CD1c-positive myeloid dendritic cell (primary cell): ENCODE measurements at regions not wholly inside any gene's neighbourhood (a gene's known extent, or its start where the extent isn't known, plus 50 kb on each side); places are given as distances from the start of the nearest gene placed in this dataset.

Source experiments
- DNase-seq: peaks from one replicate; pipeline ENCODE4 v3.0.0-alpha.2; 2016; ENCODE audit errors: extremely low spot score

DNA sequence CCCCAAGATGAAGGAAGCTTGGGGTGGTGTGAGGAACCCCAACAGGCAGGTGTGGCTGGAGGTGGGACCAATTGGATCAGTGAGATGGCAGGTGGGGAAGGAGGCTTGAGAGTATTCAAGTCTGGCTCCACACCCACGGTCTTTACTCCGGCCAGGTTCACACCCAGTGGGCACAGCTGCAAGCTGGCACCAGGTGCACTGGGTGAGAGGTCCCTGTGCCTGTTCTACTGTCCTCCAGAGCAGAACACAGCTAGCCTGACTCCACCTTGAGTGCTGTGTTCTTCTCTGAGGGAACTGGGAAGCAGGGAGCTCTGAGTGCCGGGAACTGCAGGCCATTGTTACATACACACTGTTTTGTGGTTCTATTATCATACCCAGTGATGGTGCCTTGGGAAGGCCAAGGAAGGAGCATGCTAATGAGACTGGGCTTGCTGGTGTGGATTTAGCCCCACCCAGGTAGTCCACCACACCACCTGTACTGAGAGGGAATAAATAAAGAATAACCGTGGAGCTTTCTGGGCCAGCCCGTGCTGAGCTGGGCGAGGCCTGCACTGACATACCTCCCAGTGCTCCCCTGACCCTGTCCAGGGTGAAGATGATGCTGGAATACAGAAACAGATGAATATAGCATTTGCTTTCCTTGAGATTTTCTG, 93.4 kb downstream of the ABHD5 start:
- DNase-seq = no peak

DNA sequence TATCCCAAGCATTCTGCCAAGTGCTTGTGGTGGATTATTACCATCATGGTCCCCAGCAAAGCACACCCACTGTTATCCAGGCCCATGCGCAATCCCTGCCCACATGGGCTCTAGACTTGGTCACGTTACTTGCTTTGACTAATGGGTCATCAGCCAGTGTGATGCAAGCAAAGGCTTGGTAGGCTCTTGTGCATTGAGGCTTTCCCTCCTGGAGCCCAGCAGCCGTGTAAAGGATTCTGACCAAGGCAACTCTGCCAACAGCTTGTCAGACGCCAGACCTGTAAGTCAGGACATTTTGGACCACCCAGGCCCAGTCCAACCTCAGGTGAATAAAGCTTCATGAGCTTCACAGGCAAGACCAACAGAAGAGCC, 93.9 kb downstream of the ABHD5 start:
- DNase-seq = no peak

DNA sequence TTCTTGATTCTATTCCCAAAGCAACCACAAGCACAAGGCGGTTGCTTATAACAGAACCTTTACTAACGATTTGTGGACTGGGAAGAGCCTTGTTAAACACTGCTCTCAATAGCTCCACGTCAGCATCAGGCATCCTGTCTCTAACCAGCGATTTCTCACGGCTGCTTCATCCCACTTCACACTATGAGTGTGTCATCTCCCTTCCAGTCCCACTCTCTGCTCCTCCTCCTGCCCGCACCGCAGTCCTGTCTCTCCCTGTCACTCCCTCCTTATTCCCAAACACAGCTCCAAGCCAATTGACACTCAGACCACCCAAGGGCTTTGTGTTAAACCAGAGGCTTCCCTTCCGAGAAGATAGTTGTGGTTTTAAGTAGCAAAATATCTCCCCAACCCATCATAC, 94.8 kb downstream of the ABHD5 start:
- no peak for DNase-seq

DNA sequence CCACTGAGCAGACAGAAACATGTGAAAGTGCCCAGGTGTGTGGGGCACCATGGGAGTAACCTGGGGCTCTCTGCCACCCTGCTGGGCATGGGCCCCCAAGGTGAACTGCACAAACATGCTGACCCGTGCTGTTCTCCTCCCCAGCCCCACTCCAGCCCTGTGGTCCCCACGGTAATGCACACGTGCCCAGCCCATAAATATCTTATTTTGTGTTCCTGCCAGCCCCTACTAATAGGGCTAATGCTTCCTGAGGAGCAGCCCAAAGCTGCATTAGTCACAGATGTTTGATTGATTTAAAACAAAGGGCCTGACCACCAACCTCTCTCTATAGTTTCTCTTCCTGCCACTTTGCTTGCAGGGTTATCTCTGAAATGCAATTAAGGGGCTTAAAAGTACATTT, 95.4 kb downstream of the ABHD5 start:
- DNase-seq = no peak

DNA sequence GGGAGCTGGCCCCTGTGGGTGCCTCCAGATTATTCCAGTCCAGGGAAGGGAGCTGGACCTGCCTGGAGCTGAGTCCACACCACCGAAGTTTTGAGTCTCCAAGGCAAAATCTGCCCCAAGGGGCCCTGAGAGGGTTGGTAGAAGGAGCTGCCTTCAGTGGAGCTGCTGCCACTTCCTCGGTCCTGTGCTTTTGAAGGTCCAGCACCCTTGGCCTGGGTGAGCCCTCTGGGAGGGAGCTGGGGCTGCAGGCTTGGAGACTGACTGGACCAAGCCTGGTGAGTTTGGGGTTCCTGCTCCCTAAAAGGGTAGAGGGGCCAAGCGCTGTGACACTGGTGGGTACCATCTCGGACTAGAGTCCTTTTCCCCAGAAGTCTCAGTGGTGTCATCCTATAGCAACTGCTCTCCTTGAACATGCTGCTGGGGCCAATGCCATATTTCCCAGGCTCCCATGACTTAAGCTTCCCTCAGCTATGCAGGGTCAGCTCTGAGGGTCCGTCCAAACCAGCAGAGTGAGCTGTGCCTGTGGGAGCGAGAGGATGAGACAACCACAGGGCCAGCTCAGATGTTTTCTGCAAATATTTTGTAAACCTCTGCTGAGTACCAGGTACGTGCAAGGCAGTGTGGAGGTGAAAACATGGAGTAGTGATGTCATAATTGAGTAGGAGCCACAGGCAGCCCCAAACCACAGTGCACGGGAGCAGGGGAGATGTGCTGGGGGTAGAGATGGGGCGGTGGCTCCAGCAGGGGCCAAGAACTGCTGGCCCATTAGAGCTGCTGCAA, 96.0 kb downstream of the ABHD5 start:
- no peak for DNase-seq

DNA sequence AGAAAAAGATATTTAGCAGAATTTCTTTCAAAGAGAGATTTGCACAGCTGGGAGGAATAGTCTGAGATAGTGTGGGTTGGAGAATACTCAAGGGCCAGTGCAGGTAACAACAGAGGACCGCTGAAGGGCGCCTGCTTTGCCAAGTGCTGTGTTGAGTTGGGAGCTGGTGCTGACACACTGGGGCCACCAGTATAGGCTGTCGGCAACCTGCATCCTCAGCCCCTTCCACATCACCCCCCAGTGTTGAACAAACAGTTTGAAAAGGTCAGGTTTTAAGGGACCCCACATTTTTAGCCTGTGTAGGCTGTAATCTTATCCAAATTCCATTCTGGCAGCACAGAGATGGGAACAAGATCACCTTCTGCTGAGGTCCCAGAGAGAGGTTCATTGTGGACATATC, 96.6 kb downstream of the ABHD5 start:
- no peak for DNase-seq

DNA sequence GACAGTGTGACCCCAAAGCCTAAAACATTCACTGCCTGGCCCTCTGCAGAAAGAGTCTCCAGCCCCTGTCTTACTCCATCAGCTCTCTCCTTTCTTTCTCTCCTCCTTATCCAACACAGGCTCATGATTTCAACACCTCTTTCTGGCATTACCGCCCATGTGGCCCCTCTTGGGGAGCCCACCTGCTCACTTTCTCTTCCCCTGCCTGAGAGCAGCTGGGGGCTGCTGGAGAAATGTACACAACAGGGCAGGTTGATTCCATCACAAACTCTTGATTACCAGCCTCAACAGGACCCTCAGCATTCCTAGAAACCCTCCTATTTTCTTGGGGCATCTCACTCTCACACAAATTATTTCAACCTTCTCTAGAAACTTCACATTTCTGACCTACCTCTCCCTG, 98.3 kb downstream of the ABHD5 start:
- DNase-seq = no peak

DNA sequence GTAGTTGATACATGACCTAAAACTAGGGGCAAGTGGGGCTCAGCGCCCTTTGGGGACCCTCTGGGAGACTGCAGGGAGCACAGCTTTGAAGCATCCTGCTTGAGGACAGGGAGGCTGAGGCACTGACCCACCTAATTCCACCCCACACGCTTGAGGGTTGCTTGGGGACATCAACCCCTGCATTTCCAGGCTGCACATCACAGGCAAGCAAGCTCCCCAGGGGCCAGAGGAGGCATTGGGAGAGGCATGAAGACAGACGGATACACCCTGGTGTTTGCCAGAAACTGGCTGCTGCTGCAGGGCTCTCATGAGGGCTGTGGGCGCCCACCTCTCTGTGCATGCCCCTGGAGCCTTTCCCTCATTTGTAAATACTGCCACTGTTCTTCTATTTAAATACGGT, 99.3 kb downstream of the ABHD5 start:
- DNase-seq = no peak

DNA sequence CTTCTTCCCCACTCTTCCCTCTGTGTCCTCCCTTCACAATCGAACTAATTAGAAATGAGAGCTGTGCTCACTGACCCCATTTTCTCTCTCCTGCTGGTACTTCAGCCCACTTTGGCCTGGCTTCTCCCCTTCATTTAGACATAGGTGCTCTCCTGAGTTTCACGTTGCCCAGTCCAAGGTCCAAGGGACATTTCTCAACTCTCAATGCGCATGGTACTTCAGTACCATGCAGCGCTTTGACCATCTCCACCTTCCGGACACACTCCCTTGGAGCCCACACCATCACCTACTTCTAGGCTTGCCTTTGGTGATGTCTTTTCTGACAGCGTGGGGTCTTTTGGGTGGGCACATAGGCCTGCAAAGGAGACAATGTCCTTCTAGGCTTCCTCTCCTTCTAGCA, 99.7 kb downstream of the ABHD5 start:
- no peak for DNase-seq

DNA sequence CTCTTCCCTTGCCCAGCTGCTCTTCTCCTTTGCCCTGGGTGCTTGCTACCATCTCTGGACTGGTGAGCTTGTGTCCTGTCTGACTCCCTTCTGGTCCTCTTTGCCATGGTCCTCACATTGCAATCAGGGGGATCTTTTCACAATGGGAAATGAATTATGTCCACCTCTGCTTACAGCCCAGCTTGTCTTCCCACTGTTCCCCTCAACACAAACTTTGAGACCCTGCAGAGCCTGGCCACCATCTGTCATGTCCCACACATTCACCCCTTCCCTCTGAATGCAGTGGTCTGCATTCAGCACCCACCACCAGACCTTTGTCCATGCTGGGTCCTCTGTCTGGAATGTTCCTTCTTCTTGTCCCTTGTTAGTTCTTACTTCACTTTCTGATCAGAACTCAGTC, 100.5 kb downstream of the ABHD5 start:
- no peak for DNase-seq

DNA sequence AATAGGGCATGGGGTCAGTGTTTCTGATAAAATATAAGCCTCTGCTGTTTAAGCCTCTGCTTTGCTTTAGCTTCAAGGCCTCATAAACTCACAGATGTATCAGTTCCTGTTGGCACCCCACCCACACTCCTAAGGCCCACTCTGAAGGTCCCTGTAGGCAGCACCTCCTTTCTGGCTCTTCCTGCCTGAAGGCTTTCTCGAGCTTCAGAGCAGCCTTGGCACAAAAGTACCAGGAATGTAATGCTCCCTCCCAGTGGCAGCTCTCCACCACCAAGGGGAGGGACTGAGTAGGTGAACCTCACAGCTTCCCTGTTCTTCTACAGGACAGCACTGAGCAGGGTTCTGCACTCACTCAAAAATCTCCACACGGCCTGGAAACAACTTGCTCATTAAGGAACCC, 102.2 kb downstream of the ABHD5 start:
- peak; percentile 55 for DNase-seq

DNA sequence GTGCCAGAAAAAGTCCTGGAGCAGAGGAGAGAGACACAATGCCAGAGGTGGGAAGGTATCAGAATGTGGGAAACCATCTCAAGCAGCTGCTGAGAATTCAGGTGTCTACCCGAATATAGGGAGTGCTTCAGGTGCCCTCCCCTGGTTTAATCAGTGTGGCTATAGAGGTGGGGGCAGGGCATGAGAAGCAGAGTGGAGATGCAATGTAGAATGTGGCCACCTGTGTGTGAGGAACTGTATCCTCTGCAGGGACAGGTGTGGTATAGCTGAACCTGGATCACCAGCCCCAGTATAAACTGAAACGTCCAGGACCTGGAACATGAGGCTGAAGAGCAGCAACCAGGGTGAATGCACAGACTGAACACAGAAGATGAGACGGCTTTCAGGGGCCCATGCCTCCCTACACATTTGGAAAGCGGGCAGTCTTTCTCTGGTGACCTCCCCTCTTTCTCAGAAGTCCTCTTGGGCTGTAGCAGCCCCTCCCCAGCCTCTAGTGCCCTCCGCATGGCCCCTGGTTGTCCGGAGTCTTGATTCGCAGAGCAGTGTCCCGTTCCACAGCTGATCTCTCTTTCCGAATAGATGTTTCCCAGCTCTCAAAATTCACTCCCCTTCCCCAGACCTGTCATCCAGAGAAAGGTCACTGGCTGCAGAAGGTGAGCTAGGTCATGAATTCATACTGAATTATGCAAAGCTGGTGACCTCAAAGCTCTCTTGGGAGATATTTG, 103.1 kb downstream of the ABHD5 start:
- DNase-seq = no peak

DNA sequence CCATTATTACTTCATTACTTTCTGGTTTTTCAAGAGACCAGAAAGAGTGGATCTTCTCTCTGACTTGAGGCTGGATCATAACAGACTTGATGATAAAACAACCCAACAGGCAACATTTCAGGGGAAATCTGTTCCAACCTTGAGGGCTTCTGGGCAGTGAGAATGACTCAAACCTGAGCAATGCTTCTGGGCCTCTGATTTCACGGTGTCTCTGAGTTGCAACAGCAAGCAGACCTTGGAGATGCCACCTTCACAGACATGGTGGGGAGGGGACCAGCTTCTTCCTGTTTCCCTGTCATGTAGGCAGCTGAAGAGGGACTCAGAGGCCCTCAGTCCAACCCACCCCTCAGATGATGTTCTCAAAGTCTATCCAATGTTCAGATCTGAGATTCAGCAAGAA, 104.0 kb downstream of the ABHD5 start:
- no peak for DNase-seq

DNA sequence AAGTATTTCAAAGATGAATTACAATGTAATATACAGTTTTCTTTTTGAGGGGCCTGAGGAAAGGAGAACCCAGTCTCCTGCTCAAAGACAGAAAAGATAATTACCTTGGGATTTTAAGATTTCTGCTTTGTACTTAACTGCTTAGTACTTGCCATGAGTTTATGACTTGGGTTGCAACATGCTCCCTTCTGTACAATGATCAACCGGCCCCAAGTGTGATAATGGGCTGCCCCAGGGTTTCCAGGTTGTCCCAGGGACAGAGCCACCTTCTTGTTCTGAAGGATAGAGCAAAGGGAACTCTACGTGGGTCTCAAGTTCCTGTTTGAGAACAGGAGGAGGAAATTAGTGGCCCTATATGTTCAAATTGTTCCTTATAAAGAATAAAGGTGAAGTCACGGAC, 104.8 kb downstream of the ABHD5 start:
- no peak for DNase-seq

DNA sequence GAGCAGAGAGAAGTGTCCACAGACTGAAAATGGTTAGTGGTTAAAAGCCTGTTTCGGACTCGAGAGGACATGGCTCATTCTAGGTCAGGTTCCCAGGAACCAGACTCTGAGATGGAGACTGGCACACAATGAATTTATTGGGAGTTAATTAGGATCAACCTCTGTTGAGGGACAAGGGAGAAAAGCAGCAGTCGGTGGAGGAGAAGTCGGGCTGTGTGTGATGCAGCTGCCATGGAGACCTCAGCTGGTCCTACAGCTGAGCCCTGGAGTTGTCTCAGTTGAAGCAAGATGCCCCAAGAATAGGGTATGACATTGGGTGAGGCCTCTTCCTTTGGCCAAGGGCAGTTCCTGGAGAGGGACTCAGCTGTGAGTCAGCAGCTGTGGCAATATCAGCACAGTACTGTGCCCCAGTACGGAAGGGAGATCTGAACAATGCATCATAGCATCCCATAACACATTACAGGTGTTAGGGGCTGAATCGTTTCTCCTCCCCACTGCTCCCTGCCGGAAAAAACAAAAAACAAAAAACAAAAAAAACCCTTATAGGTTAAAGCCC, 105.4 kb downstream of the ABHD5 start:
- DNase-seq = no peak

DNA sequence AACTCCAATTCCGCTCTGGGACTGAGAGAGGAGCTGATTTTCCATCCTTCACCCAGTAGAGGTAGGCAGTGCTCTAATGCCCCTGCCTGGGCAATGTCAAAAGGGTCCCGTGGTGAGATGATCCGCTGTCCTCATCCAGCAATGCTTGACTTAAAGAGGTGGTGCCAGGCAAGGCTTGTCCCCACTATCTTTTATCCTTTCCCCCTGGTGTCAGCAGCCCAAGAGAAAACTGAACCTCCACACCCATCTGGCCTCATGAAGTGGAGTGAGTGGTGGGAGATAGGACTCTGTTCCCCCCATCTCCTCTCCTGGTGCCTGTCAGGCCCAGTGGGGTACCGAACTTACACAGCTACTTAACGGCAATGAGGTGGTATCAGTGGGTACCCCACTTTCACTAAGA, 107.1 kb downstream of the ABHD5 start:
- DNase-seq = no peak

DNA sequence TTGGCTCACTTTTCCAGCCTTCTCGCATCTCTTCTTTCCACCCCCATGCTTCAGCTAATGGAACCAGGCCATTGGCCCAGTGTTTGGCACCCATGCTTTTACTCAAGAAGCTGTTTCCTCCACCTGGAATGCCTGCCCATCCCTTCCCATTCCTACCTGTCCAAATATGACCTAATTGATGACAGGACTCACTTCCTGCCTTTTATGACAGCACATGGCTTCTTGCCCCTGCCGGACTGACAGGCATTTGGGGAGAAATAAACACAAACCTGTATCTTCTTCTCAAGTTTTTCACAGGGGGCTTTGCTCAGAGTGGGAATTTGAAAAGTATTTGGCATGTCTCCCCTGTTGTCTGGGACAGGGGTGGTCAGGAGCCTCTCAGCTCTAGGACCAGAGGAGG, 120.1 kb downstream of the ABHD5 start:
- no peak for DNase-seq

DNA sequence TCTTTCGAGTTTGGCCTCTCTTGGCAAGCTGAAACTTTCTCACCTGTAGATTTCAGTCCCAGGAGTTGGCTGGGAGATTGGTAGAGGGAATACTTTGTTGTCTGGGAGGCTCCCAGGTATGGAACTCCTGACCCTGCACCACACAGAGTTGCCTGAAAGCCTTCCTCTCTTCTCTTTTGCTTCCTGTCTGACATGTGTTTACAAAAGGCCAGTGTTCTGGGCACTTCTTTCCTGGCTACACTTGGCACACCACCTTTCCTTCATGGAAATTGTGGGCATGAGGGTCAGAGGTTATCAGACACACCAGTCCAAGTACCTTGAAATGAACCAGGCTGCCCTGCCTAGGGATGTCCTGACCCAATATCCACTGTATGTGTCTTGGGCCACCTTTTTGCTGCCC, 123.7 kb downstream of the ABHD5 start:
- DNase-seq = no peak

DNA sequence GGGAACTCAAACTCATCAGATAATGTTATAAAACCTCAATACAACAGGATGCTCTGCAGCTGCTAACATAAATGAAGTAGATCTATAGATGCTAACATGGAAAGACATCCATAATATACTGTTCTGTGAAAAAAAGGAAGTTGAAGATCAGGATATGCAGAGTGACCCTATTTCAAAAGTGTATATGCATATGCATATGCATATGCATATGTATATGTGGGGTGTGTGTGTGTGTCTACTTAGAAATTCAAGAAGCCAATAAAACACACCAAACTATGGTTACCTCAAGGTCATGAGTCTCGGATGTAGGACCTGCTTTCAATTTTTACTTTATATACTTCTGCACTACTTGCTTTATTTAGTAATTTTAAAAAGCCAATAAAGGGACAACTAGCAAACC, 125.6 kb downstream of the ABHD5 start:
- DNase-seq = no peak

DNA sequence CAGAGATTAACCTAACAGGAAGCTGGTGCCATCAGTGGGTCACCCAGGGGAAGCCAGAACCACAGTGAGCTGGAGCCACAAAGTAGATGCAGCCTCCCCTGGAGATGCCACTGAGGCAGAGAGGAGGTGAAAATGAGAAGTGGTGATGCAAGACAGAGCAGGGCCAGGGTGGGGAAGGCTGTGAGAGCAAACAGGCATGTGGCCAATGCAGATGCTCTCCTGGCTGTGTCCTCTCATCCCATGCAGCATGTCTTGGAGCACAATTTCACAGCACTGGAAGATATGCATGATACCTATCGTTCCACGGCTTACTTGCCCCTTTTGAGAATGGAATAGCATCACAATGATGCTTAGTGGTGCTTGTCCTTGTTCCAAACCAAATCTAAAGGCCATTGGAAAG, 126.3 kb downstream of the ABHD5 start:
- no peak for DNase-seq

DNA sequence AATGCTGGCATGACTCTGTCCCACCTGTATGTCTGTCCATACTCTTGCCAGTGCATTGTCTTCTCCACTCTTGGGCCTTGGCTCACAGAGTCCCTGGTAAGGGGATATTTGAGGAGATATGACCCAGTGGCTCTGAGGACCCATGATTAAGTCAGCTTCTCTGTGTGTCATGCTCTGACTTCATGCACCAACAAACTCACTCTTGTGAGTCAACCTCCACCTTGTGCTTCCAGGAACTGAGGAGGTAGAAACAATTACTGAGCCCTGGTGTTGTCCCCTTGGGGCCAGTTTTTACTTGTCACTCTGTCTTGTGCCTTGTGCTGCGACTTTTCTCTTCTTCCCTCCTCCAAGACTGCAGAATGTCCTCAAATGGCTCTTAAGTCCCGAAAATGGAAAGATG, 127.1 kb downstream of the ABHD5 start:
- no peak for DNase-seq

DNA sequence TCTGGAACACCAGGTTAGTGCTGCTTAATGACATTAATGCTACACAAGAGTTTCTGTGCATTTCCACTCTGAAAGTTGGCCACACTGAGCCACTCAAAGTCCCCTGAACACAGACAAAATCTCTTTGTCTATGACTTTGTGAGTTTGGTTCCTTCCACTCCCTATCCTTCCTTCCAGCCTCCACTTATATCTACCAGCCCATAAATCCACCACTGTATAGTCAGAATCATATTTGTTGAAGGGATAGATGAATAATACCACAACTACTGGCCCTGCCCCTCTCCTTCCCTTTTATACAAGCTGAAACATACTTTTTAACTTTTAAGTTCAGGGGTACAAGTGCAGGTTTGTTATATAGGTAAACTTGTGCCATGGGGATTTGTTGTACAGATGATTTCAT, 127.5 kb downstream of the ABHD5 start:
- DNase-seq = no peak
